GM12801 (cell line): ENCODE measurements at regions not wholly inside any gene's neighbourhood (a gene's known extent, or its start where the extent isn't known, plus 50 kb on each side); places are given as distances from the start of the nearest gene placed in this dataset.

Experiments
- CTCF ChIP-seq: IDR thresholded peaks from one replicate; pipeline ENCODE4 v1.5.1; 2011; ENCODE audit warnings: control low read depth; ENCODE audit not compliant: insufficient read length; ENCODE audit errors: extremely low read depth

- TF ChIP-seq CTCF: no peak
Measured at GRCh38 chr3:110650741-110651140, 420.9 kb upstream of the NECTIN3 start.

GRCh38 chr3:110654843-110655502 is 416.6 kb upstream of the NECTIN3 start:
- TF ChIP-seq CTCF: no peak

GRCh38 chr3:110656394-110657025 is 415.1 kb upstream of the NECTIN3 start:
- no peak for TF ChIP-seq CTCF

GRCh38 chr3:110664148-110664547 is 407.5 kb upstream of the NECTIN3 start:
- TF ChIP-seq CTCF: no peak

DNA sequence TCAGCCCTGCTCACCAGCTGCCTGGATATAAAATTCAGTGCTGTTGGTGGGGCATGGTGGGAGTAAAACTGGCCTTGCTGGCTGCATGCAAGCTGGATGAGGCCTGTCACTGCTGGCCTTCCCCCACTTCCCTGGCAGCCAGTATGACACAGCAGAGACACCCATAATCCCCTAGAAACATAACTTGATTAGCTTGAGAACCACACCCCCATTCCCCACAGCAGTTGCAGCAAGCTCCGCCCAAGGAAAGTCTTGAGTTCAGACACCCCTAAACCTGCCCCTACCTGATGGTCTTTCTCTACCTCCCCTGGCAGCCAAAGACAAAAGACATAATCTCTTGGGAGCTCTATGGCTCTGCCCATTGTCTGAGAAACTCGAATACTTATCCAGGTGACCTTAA is 405.1 kb upstream of the NECTIN3 start:
- no peak for TF ChIP-seq CTCF

- no peak for TF ChIP-seq CTCF
Measured at GRCh38 chr3:110667216-110667615, 404.4 kb upstream of the NECTIN3 start.

GRCh38 chr3:110670407-110670806 is 401.2 kb upstream of the NECTIN3 start:
- no peak for TF ChIP-seq CTCF
